Right atrium auricular region (tissue), 2 donors: ENCODE measurements at regions not wholly inside any gene's neighbourhood (a gene's known extent, or its start where the extent isn't known, plus 50 kb on each side); places are given as distances from the start of the nearest gene placed in this dataset.

Source experiments
- DNase-seq: peaks from one replicate; pipeline ENCODE4 v3.0.0-alpha.2; 2019; ENCODE audit warnings: low spot score
- H3K27ac ChIP-seq, 2 donors: fragments of 200-600 bp; sonication (generic); 1 replicate in 1 of 2; 2 replicates in 1 of 2; pipeline ENCODE4 v1.5.1; 2016 to 2019
- H3K27me3 ChIP-seq, 2 donors: fragments of 200-600 bp; sonication (generic); one replicate each; pipeline versions ENCODE4 v1.5.1 to v1.6.0; 2017 to 2019
- H3K36me3 ChIP-seq: fragments of 200-600 bp; sonication (generic); one replicate; pipeline ENCODE4 v1.5.1; 2016
- H3K4me1 ChIP-seq, 2 donors: fragments of 200-600 bp; sonication (generic); one replicate each; pipeline versions ENCODE4 v1.5.1 to v1.6.0; 2017 to 2019
- H3K4me3 ChIP-seq, 2 donors: fragments of 200-600 bp; sonication (generic); 1 replicate in 1 of 2; 2 replicates in 1 of 2; pipeline ENCODE4 v1.5.1; 2017 to 2019; ENCODE audit warnings: mild to moderate bottlenecking in 1 of 2, moderate library complexity in 1 of 2
- H3K9me3 ChIP-seq, 2 donors: fragments of 200-600 bp; sonication (generic); one replicate each; pipeline ENCODE4 v1.5.1; 2019
- CTCF ChIP-seq, 2 donors: fragments of 200-600 bp; sonication (generic); IDR thresholded peaks; one replicate each; pipeline ENCODE4 v1.5.1; 2019; ENCODE audit warnings: antibody characterized with exemption in 2 of 2

GRCh38 chr19:32240316-32240715 lies 105.1 kb upstream of the ZNF507 start:
- DNase-seq, result peak; percentile 36
- Histone ChIP-seq H3K9me3 (no peaks in the 10 kb centered on the region), H3K27me3 (no peaks in the 10 kb centered on the region), H3K36me3 (no peaks in the 10 kb centered on the region), H3K4me3 (no peak overlapping the region), H3K4me1 (no peaks in the 10 kb centered on the region), H3K27ac (no peak overlapping the region)
- no peak for TF ChIP-seq CTCF (IDR thresholded peaks at IDR 0.05)

GRCh38 chr19:32241306-32241705 lies 104.1 kb upstream of the ZNF507 start:
- TF ChIP-seq CTCF (IDR thresholded peaks at IDR 0.05), result no peak
- Histone ChIP-seq H3K4me1 (no peaks in the 10 kb centered on the region), H3K27me3 (no peaks in the 10 kb centered on the region), H3K9me3 (no peaks in the 10 kb centered on the region), H3K4me3 (no peak overlapping the region), H3K36me3 (no peaks in the 10 kb centered on the region), H3K27ac (no peak overlapping the region)
- no peak for DNase-seq

- no peak overlapping the region for H3K4me3 ChIP-seq
- no peaks in the 10 kb centered on the region for H3K36me3 ChIP-seq
- peaks cover 0 to 2% of the 10 kb centered on the region in 2 donors for H3K9me3 ChIP-seq
- no peak for TF ChIP-seq CTCF (IDR thresholded peaks at IDR 0.05)
- no peak overlapping the region for H3K27ac ChIP-seq
- no peak for DNase-seq
- H3K4me1 ChIP-seq, result no peaks in the 10 kb centered on the region
- H3K27me3 ChIP-seq, result no peaks in the 10 kb centered on the region
Observed at GRCh38 chr19:32241932-32242710, 103.3 kb upstream of the ZNF507 start.

GRCh38 chr19:32246006-32246405 lies 99.4 kb upstream of the ZNF507 start:
- H3K27me3 ChIP-seq, result no peaks in the 10 kb centered on the region
- peaks cover 0 to 7% of the 10 kb centered on the region in 2 donors for H3K9me3 ChIP-seq
- no peaks in the 10 kb centered on the region for H3K36me3 ChIP-seq
- no peak for TF ChIP-seq CTCF (IDR thresholded peaks at IDR 0.05)
- no peak for DNase-seq
- no peak overlapping the region for H3K4me3 ChIP-seq
- no peaks in the 10 kb centered on the region for H3K4me1 ChIP-seq
- no peak overlapping the region for H3K27ac ChIP-seq

- no peak for TF ChIP-seq CTCF (IDR thresholded peaks at IDR 0.05)
Observed at GRCh38 chr19:32251634-32252332, 93.6 kb upstream of the ZNF507 start.

More at GRCh38 chr19:32251634-32252332, 93.6 kb upstream of the ZNF507 start:
- Histone ChIP-seq H3K4me3 (no peak overlapping the region), H3K27ac (no peak overlapping the region), H3K27me3 (no peaks in the 10 kb centered on the region), H3K36me3 (no peaks in the 10 kb centered on the region), H3K4me1 (no peaks in the 10 kb centered on the region), H3K9me3 (peaks cover 0 to 7% of the 10 kb centered on the region in 2 donors)
- DNase-seq, result no peak
